ENCODE measurements at regions not wholly inside any gene's neighbourhood (a gene's known extent, or its start where the extent isn't known, plus 50 kb on each side); places are given as distances from the start of the nearest gene placed in this dataset.
"Not testable (repeated sequence)": the region's sequence is repeated elsewhere in the genome, so short reads cannot be mapped to it uniquely, and the experiment has no call there.

DNA sequence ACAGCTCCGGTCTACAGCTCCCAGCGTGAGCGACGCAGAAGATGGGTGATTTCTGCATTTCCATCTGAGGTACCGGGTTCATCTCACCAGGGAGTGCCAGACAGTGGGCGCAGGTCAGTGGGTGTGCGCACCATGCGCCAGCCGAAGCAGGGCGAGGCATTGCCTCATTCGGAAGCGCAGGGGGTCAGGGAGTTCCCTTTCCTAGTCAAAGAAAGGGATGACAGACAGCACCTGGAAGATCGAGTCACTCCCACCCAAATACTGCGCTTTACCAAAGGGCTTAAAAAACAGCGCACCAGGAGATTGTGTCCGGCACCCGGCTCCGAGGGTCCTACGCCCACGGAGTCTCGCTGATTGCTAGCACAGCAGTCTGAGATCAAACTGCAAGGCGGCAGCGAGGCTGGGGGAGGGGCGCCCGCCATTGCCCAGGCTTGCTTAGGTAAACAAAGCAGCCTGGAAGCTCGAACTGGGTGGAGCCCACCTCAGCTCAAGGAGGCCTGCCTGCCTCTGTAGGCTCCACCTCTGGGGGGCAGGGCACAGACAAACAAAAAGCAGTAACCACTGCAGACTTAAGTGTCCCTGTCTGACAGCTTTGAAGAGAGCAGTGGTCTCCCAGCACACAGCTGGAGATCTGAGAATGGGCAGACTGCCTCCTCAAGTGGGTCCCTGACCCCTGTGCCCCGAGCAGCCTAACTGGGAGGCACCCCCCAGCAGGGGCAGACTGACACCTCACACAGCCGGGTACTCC, 144.5 kb downstream of the TMEM167A start:
- not testable (repeated sequence) for H3K36me3 Mint-ChIP-seq (ENCODE audit: low read depth)

DNA sequence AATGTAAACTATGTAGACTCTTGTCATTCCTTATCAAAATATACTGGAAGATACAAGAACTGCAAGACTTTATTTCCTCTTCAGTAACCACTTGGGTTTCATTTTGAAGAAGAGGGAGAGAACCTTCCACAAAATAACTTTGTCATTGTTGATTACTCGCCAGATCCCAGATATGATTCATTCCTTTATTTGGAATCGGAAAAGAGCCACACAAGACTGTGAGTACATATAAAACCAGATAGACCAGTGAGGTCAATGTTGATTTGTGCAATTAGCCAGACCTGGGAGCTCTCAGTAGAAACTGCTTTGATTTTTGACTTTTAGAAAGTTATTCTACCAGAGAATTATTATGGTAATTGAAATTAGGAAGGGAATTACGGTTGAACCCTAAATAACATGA, 146.1 kb downstream of the TMEM167A start:
- Mint-ChIP-seq H3K27me3 (no peaks in the 10 kb centered on the region), H3K4me3 (no peak overlapping the region), H3K9me3 (no peaks in the 10 kb centered on the region), H3K36me3 (ENCODE audit: low read depth) (no peaks in the 10 kb centered on the region), H3K4me1 (no peaks in the 10 kb centered on the region), H3K27ac (no peak overlapping the region)
- POLR2A ChIA-PET: no interaction called here
- DNase-seq: no peak
- CTCF ChIA-PET: no interaction called here

More for the DNA sequence above, 144.5 kb downstream of the TMEM167A start:
- H3K27ac Mint-ChIP-seq, H3K9me3 Mint-ChIP-seq, H3K4me3 Mint-ChIP-seq, H3K27me3 Mint-ChIP-seq, H3K4me1 Mint-ChIP-seq, POLR2A ChIA-PET, CTCF ChIA-PET, DNase-seq: not testable (repeated sequence)

DNA sequence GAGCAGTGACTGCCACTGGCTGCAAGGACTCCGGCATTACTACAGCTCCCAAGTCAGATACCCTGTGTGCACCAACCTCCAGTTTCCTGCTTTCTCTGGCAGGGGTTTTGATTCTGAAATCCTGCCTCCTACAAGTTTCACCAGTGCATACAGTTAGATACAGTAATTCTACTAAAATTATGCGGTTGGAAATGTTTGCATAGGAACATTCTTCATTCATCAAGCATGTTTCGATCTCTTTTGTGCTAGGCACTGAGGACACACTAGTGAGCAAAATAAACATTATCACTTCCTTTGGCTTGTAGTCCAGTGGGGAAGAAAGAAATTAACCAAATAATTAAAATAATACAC, 152.2 kb downstream of the TMEM167A start:
- Mint-ChIP-seq H3K9me3 (no peaks in the 10 kb centered on the region), H3K36me3 (ENCODE audit: low read depth) (no peaks in the 10 kb centered on the region), H3K4me1 (no peaks in the 10 kb centered on the region), H3K27me3 (no peaks in the 10 kb centered on the region), H3K4me3 (no peak overlapping the region), H3K27ac (no peak overlapping the region)
- ChIA-PET POLR2A (no interaction called here), CTCF (no interaction called here)
- DNase-seq: no peak

DNA sequence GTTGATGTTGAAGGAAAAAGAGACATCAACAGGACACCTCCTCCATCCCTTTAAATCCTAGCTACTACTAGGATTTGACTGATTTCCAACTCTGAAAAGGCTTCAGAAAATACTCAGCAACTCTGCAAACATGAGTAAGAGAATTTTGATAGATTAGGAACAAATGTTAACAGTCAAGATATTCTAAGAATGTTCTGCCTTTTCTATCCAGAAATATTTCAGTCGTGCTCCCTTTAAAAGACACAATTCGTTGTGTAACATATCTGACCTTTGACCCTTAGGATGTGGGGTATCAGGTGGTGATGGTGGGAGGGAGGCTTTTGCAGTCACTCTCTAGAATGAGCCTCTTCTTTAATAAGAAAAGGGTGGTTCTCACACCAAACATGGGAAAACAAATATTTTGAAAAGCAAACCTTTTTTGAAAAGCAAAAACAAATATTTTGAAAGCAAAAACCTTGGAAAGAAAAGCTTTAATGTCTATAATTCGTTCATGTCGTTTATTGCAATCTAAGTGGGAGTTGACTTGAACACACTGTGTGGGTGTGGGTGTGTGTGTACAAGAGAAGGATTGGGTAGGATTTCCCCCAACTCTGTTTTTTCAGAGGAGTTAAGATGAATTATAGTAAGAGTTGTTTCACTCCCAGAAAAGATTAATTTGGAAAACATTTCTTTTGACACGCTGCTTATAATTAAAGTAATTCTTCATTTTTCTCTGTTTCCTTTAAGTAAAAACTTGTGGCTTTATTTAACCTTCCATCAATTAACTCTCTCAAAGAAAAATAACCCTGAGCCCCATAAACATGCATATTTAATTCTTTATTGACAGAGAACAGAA, 152.8 kb downstream of the TMEM167A start:
- DNase-seq: no peak
- no peaks in the 10 kb centered on the region for H3K36me3 Mint-ChIP-seq (ENCODE audit: low read depth)
- ChIA-PET CTCF (no interaction called here), POLR2A (no interaction called here)
- H3K4me3 Mint-ChIP-seq: no peak overlapping the region
- H3K9me3 Mint-ChIP-seq: no peaks in the 10 kb centered on the region
- H3K4me1 Mint-ChIP-seq: no peaks in the 10 kb centered on the region
- H3K27ac Mint-ChIP-seq: no peak overlapping the region
- no peaks in the 10 kb centered on the region for H3K27me3 Mint-ChIP-seq

DNA sequence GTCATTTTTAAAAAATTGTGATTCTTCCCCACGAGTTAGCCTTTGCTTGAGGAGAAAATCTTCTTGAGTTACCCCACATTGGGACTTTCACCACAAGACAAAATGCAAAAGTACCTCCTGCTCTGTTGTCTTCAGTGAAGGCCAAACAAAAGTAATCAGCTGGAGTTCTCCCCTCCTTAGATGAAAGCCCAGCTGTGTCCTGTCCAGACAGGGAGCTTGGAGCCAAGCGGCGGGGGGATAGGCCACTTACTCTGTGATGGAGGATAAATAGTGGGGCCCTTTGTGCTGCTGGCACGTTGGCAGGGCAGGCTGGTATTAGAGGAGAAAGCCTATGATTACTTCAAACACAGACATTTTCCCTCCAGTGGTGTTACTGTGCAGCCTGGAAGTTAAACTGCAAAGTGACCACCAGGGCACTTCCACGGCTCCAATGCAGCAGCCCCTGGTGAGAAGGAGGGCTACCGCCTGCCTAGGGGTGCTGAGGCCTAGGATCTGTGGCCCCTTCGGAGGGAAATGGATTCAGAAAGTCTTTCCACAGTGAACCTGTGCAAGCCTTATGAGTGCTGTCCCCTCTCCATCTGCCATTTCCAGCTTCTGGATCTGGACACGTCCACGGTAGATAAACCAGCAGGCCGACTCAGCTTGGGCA, 155.0 kb downstream of the TMEM167A start:
- DNase-seq: no peak
- H3K9me3 Mint-ChIP-seq: no peaks in the 10 kb centered on the region
- no peaks in the 10 kb centered on the region for H3K4me1 Mint-ChIP-seq
- H3K36me3 Mint-ChIP-seq (ENCODE audit: low read depth): no peaks in the 10 kb centered on the region
- ChIA-PET POLR2A (no interaction called here), CTCF (no interaction called here)
- no peak overlapping the region for H3K27ac Mint-ChIP-seq
- H3K27me3 Mint-ChIP-seq: no peaks in the 10 kb centered on the region
- H3K4me3 Mint-ChIP-seq: no peak overlapping the region

DNA sequence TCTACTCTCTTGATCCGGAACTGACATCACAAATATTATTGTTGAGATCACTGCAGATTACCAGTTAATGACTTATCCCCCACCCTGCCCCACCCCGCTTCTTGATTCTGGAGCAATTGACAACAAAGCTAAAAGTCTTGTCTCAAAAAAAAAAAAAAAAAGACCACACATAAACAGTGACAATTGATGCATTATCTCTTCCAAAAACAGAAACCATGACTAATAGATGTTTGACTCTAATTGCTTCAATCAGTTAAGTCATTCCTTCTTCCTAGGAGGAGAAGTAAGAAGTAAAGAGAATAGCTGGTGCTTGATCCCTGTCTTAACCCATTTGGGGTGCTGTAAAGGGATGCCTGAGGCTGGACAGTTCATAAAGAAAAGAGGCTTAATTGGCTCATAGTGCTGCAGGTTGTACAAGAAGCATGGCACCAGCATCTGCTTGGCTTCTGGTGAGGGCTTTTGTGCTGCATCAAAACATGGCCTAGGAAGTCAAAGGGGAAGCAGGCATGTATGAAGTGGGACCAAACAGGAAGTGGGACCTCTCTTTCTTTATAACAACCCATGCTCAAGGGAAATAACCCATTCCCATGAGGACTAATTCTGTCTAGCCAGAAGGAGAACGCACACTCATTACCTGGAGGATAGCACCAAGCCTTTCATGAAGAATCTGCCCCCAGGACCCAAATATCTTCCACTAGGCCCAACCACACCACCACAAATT, 158.7 kb downstream of the TMEM167A start:
- Mint-ChIP-seq H3K36me3 (ENCODE audit: low read depth) (no peaks in the 10 kb centered on the region), H3K27ac (no peak overlapping the region), H3K4me1 (no peaks in the 10 kb centered on the region), H3K27me3 (no peaks in the 10 kb centered on the region), H3K4me3 (no peak overlapping the region), H3K9me3 (peaks cover 18% of the 10 kb centered on the region)
- POLR2A ChIA-PET: no interaction called here
- no peak for DNase-seq
- CTCF ChIA-PET: no interaction called here

DNA sequence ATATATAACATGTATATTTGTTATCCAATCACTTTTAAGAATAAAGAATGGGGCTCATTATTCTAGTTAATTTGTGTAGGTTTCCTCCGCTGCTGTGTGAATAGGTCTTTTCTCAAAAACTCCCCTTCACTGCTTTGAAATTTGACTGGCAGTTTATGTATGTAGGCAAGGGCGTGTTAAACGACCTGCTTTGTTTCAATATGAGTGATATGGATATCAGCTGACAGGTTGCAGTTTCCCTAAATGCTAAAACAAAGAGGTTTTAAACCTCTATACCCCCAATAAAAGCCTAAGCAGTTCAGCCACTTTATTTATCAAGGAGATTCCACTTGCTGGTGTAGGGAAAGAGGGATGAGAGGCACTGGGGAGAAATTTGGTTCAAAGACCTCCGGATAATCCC, 159.6 kb downstream of the TMEM167A start:
- CTCF ChIA-PET: no interaction called here
- no peaks in the 10 kb centered on the region for H3K27me3 Mint-ChIP-seq
- DNase-seq: no peak
- no peak overlapping the region for H3K4me3 Mint-ChIP-seq
- H3K9me3 Mint-ChIP-seq: peaks cover 18% of the 10 kb centered on the region
- no peak overlapping the region for H3K27ac Mint-ChIP-seq
- H3K4me1 Mint-ChIP-seq: no peaks in the 10 kb centered on the region
- POLR2A ChIA-PET: no interaction called here
- no peaks in the 10 kb centered on the region for H3K36me3 Mint-ChIP-seq (ENCODE audit: low read depth)

DNA sequence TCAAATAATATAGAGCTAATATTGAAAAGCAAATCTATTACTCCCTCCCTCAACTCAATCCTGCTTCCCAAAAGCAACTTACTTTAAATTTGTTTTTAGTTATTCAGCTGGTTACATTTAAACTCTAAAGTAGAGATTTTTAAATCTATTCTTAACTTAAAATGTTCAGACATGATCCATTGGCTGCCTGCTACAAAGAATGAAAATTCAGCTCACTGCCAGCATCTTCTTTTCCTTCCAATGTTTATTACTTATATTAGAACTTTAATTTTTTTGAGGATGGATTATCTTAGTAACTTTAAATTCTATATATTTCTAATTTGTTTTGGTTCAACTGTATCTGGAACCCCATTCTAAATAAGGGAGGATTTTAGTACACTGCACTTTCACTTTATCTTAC, 163.2 kb downstream of the TMEM167A start:
- Mint-ChIP-seq H3K36me3 (ENCODE audit: low read depth) (no peaks in the 10 kb centered on the region), H3K27me3 (no peaks in the 10 kb centered on the region), H3K4me1 (peaks cover 7% of the 10 kb centered on the region), H3K4me3 (no peak overlapping the region), H3K27ac (no peak overlapping the region), H3K9me3 (peaks cover 18% of the 10 kb centered on the region)
- no peak for DNase-seq
- POLR2A ChIA-PET: no interaction called here
- CTCF ChIA-PET: no interaction called here

DNA sequence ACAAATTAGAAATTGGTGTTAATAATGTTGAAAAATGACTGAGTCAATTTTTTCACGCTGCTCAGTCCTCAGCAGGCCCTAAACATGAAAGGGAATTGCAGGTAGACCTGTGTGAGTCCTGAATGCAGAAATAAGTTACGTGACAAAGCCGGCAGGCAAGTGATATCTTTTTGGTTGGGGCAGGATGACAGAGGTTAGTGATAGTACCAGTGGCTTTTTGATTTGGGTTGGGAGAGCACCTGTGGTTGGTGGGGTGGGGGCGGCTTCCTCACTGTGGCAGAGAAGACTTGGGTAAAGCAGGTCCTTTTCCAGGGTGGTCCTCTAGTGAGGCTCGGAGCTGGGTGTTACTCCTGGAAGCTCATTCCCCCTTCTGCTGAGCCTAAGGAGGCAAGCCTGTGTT, 164.7 kb downstream of the TMEM167A start:
- ChIA-PET POLR2A (no interaction called here), CTCF (no interaction called here)
- H3K9me3 Mint-ChIP-seq: peaks cover 18% of the 10 kb centered on the region
- no peaks in the 10 kb centered on the region for H3K27me3 Mint-ChIP-seq
- peaks cover 7% of the 10 kb centered on the region for H3K4me1 Mint-ChIP-seq
- H3K4me3 Mint-ChIP-seq: no peak overlapping the region
- no peak overlapping the region for H3K27ac Mint-ChIP-seq
- no peak for DNase-seq
- no peaks in the 10 kb centered on the region for H3K36me3 Mint-ChIP-seq (ENCODE audit: low read depth)

DNA sequence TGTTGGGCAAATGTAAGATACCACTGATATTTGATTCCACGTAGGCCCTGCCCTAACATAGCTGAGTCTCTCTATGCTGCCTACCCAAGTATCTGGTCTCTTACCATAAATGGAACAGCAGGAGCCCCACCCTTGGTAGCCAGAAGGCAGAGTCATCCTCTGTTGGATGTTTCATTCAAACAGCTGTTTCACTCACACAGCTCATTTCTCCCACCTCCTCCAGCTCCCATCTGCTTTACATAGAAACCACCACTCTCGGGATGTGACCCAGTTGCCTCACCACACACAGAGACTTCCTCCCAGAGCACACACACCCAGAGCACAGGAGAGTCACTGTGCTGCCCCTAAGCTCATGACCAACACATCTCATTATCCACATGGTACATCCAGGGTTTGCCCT, 165.3 kb downstream of the TMEM167A start:
- Mint-ChIP-seq H3K9me3 (peaks cover 18% of the 10 kb centered on the region), H3K27ac (no peak overlapping the region), H3K4me1 (peaks cover 7% of the 10 kb centered on the region), H3K27me3 (no peaks in the 10 kb centered on the region), H3K4me3 (no peak overlapping the region), H3K36me3 (ENCODE audit: low read depth) (no peaks in the 10 kb centered on the region)
- CTCF ChIA-PET: no interaction called here
- no peak for DNase-seq
- POLR2A ChIA-PET: no interaction called here

DNA sequence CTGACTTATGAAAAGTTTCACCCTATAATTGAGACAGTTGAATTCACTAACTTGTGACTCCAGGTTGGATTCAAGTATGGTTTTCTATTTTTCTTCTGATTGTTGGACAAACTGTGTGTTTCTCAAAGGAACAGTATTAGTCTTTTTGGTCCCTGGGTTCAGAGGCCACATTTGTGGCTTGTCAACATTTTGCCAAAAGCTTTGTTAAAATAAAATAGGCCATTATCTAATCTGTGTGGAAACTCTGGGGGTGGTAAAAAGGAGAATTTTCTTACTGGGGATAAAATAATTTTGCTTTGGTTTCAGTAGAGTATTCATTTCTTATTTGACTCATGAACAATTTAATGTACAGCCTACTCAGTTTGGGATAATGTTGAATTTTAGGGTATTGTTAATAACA, 166.3 kb downstream of the TMEM167A start:
- ChIA-PET POLR2A (no interaction called here), CTCF (no interaction called here)
- H3K4me3 Mint-ChIP-seq: no peak overlapping the region
- H3K27me3 Mint-ChIP-seq: peaks cover 3% of the 10 kb centered on the region
- H3K9me3 Mint-ChIP-seq: peaks cover 13% of the 10 kb centered on the region
- H3K36me3 Mint-ChIP-seq (ENCODE audit: low read depth): no peaks in the 10 kb centered on the region
- DNase-seq: no peak
- no peak overlapping the region for H3K27ac Mint-ChIP-seq
- peaks cover 7% of the 10 kb centered on the region for H3K4me1 Mint-ChIP-seq

DNA sequence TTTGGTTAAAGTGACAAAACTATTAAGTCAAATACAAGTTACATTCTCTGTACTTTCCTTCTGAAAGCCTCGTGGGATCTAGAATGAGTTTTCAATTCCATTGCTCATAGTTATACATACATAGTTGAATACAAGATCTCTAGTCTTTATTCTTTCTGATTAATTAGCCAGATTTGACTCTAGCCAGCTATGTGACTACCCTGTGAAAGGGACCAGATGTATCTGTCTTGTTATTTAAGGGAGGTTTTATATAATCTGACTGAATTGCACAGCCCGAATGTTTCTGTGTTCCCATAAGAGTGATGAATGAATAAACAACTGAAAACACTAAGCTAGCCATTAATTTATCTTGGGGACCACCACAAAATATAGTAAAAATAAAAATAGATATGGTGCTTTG, 166.7 kb downstream of the TMEM167A start:
- H3K4me3 Mint-ChIP-seq: no peak overlapping the region
- peaks cover 8% of the 10 kb centered on the region for H3K9me3 Mint-ChIP-seq
- H3K4me1 Mint-ChIP-seq: peaks cover 7% of the 10 kb centered on the region
- H3K27ac Mint-ChIP-seq: no peak overlapping the region
- H3K27me3 Mint-ChIP-seq: peaks cover 3% of the 10 kb centered on the region
- POLR2A ChIA-PET: no interaction called here
- H3K36me3 Mint-ChIP-seq (ENCODE audit: low read depth): no peaks in the 10 kb centered on the region
- CTCF ChIA-PET: no interaction called here
- no peak for DNase-seq

DNA sequence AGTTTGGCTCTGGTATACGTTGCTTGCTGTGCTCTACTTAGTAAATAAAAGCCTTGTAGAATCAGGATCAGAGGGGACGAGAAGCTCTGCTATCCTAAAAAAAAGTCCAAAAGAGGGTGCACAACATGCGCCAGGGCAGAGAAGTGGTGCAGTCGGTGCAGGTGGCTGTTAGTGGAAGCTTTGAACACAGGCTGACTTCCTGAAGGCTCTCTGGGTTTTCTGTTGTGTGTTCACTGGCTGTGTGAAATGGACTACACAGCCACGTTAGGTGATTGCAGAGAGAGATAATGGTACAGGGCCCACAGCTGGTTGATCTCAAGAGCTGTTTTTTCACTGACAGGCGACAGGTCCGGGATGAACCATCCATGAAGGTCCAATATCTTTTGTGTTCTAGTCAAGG, 167.4 kb downstream of the TMEM167A start:
- Mint-ChIP-seq H3K27me3 (peaks cover 3% of the 10 kb centered on the region), H3K27ac (no peak overlapping the region), H3K4me3 (no peak overlapping the region), H3K9me3 (peaks cover 2% of the 10 kb centered on the region), H3K4me1 (peaks cover 7% of the 10 kb centered on the region), H3K36me3 (ENCODE audit: low read depth) (no peaks in the 10 kb centered on the region)
- ChIA-PET CTCF (no interaction called here), POLR2A (no interaction called here)
- no peak for DNase-seq
